Spleen (tissue), 11 donors: ENCODE measurements at regions not wholly inside any gene's neighbourhood (a gene's known extent, or its start where the extent isn't known, plus 50 kb on each side); places are given as distances from the start of the nearest gene placed in this dataset.

ENCODE experiments used
- DNase-seq: peaks from one replicate; pipeline ENCODE4 v3.0.0-alpha.2; 2020
- H3K27ac ChIP-seq, 8 donors: fragments of 200-600 bp; sonication (generic) in 7 of 8; 1 replicate in 4 of 8; 2 replicates in 4 of 8; pipeline versions ENCODE4 v1.5.0 to v1.8.0; 2016 to 2021; ENCODE audit warnings: inconsistent platforms in 4 of 8, mild to moderate bottlenecking in 4 of 8, moderate library complexity in 1 of 8
- H3K27me3 ChIP-seq, 7 donors: fragments of 200-600 bp; sonication (generic) in 6 of 7; replicated peaks in 1 of 7; 1 replicate in 4 of 7; 2 replicates in 3 of 7; pipeline versions ENCODE4 v1.5.0 to v1.8.0; 2016 to 2021; ENCODE audit warnings: inconsistent platforms in 3 of 7, mild to moderate bottlenecking in 1 of 7
- H3K36me3 ChIP-seq, 6 donors: fragments of 200-600 bp; sonication (generic) in 5 of 6; 1 replicate in 4 of 6; 2 replicates in 2 of 6; pipeline versions ENCODE4 v1.5.0 to v1.8.0; 2016 to 2021; ENCODE audit warnings: inconsistent platforms in 2 of 6
- H3K4me1 ChIP-seq, 6 donors: fragments of 200-600 bp; sonication (generic) in 5 of 6; 1 replicate in 3 of 6; 2 replicates in 3 of 6; pipeline versions ENCODE4 v1.5.0 to v1.8.0; 2016 to 2021; ENCODE audit warnings: inconsistent platforms in 3 of 6
- H3K4me3 ChIP-seq, 8 donors: fragments of 200-600 bp; sonication (generic) in 7 of 8; 1 replicate in 4 of 8; 2 replicates in 4 of 8; pipeline versions ENCODE4 v1.5.0 to v1.8.0; 2016 to 2021; ENCODE audit warnings: inconsistent platforms in 4 of 8, mild to moderate bottlenecking in 4 of 8, moderate library complexity in 2 of 8
- H3K9me3 ChIP-seq, 8 donors: fragments of 200-600 bp; sonication (generic) in 7 of 8; 1 replicate in 4 of 8; 2 replicates in 4 of 8; pipeline versions ENCODE4 v1.5.0 to v1.8.0; 2016 to 2021; ENCODE audit warnings: inconsistent platforms in 4 of 8
- POLR2A ChIP-seq, 3 donors: fragments of 450-650 bp; IDR thresholded peaks; one replicate each; pipeline ENCODE4 v1.5.1; 2017; ENCODE audit warnings: antibody characterized with exemption in 3 of 3, mild to moderate bottlenecking in 1 of 3
- POLR2AphosphoS5 ChIP-seq, 3 donors: sonication (generic); formaldehyde crosslinking; IDR thresholded peaks; one replicate each; pipeline ENCODE4 v1.5.1; 2017; ENCODE audit warnings: antibody characterized with exemption in 3 of 3
- WGBS, 5 donors: extraction: QIAGEN DNeasy Blood & Tissue Kit in 3 of 5; methylation state at CpG; one replicate each; pipeline versions ENCODE4 v1.1.5 to v1.1.7; 2013 to 2018; 5-methylcytosine and 5-hydroxymethylcytosine counted together
- intact Hi-C: fragments of 100-400 bp; cut with DNase I; formaldehyde crosslinking; loops from one replicate; pipeline ENCODE4 v1.15.0; 2023; ENCODE audit warnings: low total_unique reads
- TF ChIP-seq, protein P1 (sequence below), 11 experiments: fragments of 200-600 bp in 7 of 11; fragments of 450-650 bp in 4 of 11; sonication (generic) in 4 of 11; IDR thresholded peaks in 8 of 11; conservative IDR thresholded peaks in 3 of 11; 1 replicate in 7 of 11; 2 replicates in 4 of 11; pipeline versions ENCODE4 v1.4.0 to v1.8.0; 2016 to 2021; ENCODE audit warnings: antibody characterized with exemption in 11 of 11, inconsistent platforms in 4 of 11, mild to moderate bottlenecking in 1 of 11
- donor health status: healthy with polysubstance abuse.
- donor health status: DM: no; HTN: no; CAD: no; lungs with moderate emphysema.
- donor health status: DM: no; HTN: no; CAD: no.
- donor health status: Bipolar disorder and iron deficiency.
- donor health status: healthy.
- donor health status: DM: no; HTN: no; CAD: no.
- donor health status: DM: yes; HTN: yes; CAD: no.

DNA sequence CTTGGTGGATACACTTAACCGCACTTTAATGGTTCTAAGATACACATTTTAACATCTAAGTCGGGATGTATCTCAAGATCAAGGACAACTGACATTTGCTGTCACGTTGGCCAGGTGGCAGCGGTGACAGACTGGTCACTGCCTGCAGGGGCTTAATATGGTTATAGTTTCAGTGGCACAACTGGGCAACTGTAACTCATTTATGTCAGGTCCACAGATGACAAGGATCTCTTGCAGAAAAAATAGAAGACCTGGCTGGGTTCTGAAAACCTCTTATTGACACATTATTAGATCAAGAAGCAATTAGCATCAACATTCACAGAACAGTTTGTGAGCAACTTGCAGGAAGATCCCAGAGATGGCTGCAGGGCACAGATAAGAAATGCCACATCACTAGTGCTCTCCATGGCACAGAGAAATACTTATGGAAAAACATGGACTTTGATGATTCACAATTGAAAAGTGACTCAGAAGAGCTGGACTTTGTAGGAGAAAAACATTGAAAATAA lies 99.6 kb upstream of the SORBS2 start:
- intact Hi-C loops, result no loop called here
- no peaks in the 10 kb centered on the region for H3K36me3 ChIP-seq
- no peak overlapping the region for H3K4me3 ChIP-seq
- TF ChIP-seq, protein P1, sequence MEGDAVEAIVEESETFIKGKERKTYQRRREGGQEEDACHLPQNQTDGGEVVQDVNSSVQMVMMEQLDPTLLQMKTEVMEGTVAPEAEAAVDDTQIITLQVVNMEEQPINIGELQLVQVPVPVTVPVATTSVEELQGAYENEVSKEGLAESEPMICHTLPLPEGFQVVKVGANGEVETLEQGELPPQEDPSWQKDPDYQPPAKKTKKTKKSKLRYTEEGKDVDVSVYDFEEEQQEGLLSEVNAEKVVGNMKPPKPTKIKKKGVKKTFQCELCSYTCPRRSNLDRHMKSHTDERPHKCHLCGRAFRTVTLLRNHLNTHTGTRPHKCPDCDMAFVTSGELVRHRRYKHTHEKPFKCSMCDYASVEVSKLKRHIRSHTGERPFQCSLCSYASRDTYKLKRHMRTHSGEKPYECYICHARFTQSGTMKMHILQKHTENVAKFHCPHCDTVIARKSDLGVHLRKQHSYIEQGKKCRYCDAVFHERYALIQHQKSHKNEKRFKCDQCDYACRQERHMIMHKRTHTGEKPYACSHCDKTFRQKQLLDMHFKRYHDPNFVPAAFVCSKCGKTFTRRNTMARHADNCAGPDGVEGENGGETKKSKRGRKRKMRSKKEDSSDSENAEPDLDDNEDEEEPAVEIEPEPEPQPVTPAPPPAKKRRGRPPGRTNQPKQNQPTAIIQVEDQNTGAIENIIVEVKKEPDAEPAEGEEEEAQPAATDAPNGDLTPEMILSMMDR (IDR thresholded peaks at IDR 0.05 in 8 of 11, conservative IDR thresholded peaks at IDR 0.05 in 3 of 11), result no peak
- no peak for TF ChIP-seq POLR2AphosphoS5 (IDR thresholded peaks at IDR 0.05)
- no peak for TF ChIP-seq POLR2A (IDR thresholded peaks at IDR 0.05)
- no peak for DNase-seq
- WGBS, 5 donors, result 77 to 94% (median 93%) methylated on average over 4 of the region's 4 CpGs
- H3K4me1 ChIP-seq, result peaks cover 0 to 2% (median 0%) of the 10 kb centered on the region in 6 donors
- no peaks in the 10 kb centered on the region for H3K27me3 ChIP-seq
- H3K9me3 ChIP-seq, result no peaks in the 10 kb centered on the region
- H3K27ac ChIP-seq, result no peak overlapping the region

DNA sequence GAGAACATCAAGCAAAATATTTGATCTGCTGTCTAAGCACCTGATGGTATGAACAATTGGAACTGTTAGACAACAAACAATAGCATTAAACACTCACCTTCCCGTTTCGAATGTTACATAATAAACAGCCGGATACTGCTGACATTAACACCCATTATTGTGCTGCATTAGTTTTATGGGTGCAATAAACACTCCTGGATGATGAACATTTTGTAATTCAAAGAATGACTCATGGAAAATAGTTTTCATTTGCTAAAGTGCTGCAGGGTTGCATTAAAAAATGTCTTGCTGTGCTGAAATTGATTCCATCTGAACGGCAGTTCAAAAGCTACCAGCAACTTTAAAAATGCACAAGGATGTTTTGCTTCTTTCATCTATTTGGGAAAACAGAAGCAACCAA lies 100.8 kb upstream of the SORBS2 start:
- Histone ChIP-seq H3K36me3 (no peaks in the 10 kb centered on the region), H3K4me3 (no peak overlapping the region), H3K9me3 (no peaks in the 10 kb centered on the region), H3K4me1 (peaks cover 0 to 2% (median 0%) of the 10 kb centered on the region in 6 donors), H3K27ac (no peak overlapping the region), H3K27me3 (no peaks in the 10 kb centered on the region)
- DNase-seq, result no peak
- 76 to 90% (median 81%) methylated on average over 4 of the region's 4 CpGs for WGBS, 5 donors
- intact Hi-C loops, result no loop called here
- no peak for TF ChIP-seq POLR2AphosphoS5 (IDR thresholded peaks at IDR 0.05)

DNA sequence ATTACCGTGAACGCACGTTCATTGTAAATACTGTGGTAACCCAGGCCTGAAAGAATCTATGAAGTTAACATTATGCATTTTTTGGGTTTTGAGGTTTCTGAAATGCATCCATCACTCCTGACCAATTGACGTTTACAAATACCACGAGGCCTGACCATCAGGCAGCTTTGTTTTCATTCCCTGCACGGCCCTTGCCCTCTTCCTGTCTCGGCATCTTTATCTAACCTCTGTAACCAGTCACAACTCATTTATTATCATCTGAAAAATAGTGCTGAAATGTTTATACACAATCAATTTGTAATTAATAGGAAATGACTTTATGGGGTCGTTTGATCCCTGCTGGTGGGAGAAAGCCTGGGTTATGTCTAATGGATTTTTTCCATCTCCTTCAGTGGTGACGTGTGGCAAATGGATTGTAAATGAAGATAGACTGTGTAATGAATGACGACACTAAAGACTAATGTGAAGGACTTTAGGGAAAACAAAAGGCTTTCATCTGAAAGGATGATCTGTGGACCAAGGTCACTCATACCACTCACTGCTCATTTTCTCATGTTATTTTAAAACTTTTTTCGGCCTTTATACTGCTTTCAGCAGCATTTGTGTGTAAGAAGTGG lies 102.7 kb upstream of the SORBS2 start:
- H3K4me1 ChIP-seq, result peaks cover 0 to 2% (median 0%) of the 10 kb centered on the region in 6 donors
- H3K27me3 ChIP-seq, result no peaks in the 10 kb centered on the region
- H3K36me3 ChIP-seq, result no peaks in the 10 kb centered on the region
- H3K4me3 ChIP-seq, result no peak overlapping the region
- intact Hi-C loops, result no loop called here
- DNase-seq, result no peak
- no peaks in the 10 kb centered on the region for H3K9me3 ChIP-seq
- peak overlapping the region in 7 of 8 donors; percentile 20 to 74 (median 58) for H3K27ac ChIP-seq
- 60 to 73% (median 69%) methylated on average over 11 of the region's 11 CpGs for WGBS, 5 donors
- no peak for TF ChIP-seq POLR2A (IDR thresholded peaks at IDR 0.05)
- TF ChIP-seq POLR2AphosphoS5 (IDR thresholded peaks at IDR 0.05), result no peak
- TF ChIP-seq, protein P1 (IDR thresholded peaks at IDR 0.05 in 8 of 11, conservative IDR thresholded peaks at IDR 0.05 in 3 of 11), result no peak

DNA sequence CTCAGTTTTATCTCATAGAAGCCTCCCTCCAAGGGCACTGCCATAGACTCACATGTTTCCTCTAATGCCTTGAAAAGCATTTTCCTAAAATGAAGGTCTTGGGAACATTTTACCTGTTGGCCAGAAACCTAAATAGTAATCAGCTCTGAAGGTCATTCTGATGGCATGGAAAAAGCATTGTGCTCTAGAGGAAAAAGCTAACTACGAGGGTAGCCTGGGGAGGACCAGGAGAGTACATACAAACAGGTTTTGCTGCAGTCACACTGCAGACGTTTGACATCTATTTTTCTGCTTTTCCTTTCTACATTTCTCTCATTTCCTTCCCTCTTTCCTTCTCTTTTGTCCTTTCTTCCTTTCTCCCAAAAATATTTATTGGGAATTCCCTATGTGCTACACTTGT lies 103.3 kb upstream of the SORBS2 start:
- H3K36me3 ChIP-seq, result no peaks in the 10 kb centered on the region
- TF ChIP-seq POLR2A (IDR thresholded peaks at IDR 0.05) (no peak), POLR2AphosphoS5 (IDR thresholded peaks at IDR 0.05) (no peak)
- TF ChIP-seq, protein P1 (IDR thresholded peaks at IDR 0.05 in 8 of 11, conservative IDR thresholded peaks at IDR 0.05 in 3 of 11), result no peak
- H3K4me1 ChIP-seq, result peaks cover 0 to 2% (median 0%) of the 10 kb centered on the region in 6 donors
- DNase-seq, result no peak
- intact Hi-C loops, result no loop called here
- H3K27ac ChIP-seq, result peak overlapping the region in 7 of 8 donors; percentile 20 to 74 (median 58)
- H3K9me3 ChIP-seq, result no peaks in the 10 kb centered on the region
- H3K4me3 ChIP-seq, result no peak overlapping the region
- 30 to 58% (median 42%) methylated on average over 2 of the region's 2 CpGs for WGBS, 5 donors
- H3K27me3 ChIP-seq, result no peaks in the 10 kb centered on the region
